Fibroblast of villous mesenchyme (primary cell): ENCODE measurements at regions not wholly inside any gene's neighbourhood (a gene's known extent, or its start where the extent isn't known, plus 50 kb on each side); places are given as distances from the start of the nearest gene placed in this dataset.

ENCODE experiments used
- DNase-seq: peaks from one replicate; pipeline ENCODE4 v3.0.0-alpha.2; 2010; ENCODE audit warnings: low read depth
- H3K4me3 ChIP-seq: 2 replicates; pipeline ENCODE4 v1.5.1; 2011; ENCODE audit warnings: low read depth, mild to moderate bottlenecking, low read length
- TF ChIP-seq, protein P1 (sequence below): IDR thresholded peaks from 2 replicates; pipeline ENCODE4 v1.5.1; 2012; ENCODE audit warnings: low read depth, mild to moderate bottlenecking, low read length; ENCODE audit not compliant: insufficient read depth

DNA sequence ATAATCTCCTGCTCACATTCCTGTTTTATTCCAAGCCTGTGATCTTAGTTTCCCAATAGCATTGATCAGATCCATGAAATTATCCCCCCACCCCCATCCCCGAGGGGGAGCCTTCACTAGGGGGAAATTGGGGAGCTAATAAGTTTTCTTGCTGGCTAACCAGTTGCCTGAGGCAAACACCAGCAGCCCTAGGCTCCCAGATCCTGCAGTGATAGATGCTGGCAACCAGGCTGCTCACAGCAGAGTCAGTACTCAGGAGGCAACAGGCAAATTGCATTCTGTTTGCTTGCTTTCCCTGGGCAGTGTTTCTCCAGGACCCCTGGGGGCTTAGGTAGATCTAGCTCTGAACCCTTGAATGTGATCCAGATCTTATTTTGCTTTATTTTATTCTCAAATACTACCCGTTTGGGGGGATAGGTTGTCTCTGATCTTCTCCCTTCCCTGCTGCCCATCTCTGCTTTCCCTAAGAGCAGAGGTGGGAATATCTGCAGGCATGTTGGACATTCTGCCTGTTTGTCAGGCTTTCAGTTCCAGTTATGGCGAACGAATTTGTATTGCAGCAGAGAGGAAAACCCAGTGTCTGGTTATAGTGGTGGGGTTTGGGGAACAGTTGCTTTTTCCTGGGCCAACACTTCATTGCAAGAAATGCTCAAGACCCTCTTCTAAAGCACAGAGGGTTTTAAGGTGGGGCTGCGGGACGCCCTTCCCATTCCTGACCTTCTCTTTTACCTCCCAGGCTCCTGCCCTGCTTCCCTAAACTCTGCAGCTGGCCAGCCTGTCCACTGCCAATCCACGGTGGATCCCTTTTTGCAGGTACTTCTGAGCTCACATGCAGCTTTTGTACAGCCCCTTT lies 289.8 kb upstream of the PLXNA2 start:
- H3K4me3 ChIP-seq, result no peak overlapping the region
- DNase-seq, result no peak
- TF ChIP-seq, protein P1, sequence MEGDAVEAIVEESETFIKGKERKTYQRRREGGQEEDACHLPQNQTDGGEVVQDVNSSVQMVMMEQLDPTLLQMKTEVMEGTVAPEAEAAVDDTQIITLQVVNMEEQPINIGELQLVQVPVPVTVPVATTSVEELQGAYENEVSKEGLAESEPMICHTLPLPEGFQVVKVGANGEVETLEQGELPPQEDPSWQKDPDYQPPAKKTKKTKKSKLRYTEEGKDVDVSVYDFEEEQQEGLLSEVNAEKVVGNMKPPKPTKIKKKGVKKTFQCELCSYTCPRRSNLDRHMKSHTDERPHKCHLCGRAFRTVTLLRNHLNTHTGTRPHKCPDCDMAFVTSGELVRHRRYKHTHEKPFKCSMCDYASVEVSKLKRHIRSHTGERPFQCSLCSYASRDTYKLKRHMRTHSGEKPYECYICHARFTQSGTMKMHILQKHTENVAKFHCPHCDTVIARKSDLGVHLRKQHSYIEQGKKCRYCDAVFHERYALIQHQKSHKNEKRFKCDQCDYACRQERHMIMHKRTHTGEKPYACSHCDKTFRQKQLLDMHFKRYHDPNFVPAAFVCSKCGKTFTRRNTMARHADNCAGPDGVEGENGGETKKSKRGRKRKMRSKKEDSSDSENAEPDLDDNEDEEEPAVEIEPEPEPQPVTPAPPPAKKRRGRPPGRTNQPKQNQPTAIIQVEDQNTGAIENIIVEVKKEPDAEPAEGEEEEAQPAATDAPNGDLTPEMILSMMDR, result no peak

DNA sequence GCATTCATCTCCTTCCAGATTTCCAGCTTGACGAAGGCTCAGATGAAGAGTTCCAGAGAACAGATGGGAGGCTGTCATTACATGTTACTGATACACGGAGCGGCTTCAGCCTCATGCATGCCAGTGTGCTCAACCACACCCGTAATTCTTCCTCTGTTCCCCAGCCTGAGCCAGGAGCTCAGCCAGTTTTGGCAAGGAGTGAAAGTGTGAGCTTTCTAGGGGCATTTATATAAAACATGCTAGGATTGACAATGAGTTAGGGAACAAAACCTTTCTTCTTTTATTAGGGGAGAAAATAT lies 290.4 kb upstream of the PLXNA2 start:
- TF ChIP-seq, protein P1, result no peak
- DNase-seq, result no peak

DNA sequence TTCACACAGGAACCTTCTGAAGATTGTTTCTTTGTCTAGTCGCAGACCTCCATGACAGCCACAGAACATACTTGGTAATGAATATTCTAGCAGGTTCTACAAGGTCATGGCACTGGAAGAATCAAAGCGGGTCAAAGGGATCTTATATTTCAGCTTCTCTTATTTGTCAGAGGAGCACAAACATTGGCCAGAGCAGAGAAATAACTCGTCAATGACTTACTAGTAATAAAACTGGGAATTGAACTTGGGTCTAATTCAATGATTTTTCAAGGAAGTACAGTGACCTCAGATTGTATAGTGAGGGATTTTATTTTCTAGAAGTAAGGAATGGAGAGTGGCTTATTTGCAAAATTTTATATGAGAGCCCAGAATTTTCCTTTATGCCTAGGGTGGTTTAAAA lies 290.8 kb upstream of the PLXNA2 start:
- no peak for DNase-seq
- H3K4me3 ChIP-seq, result no peak overlapping the region
- TF ChIP-seq, protein P1, result no peak

More for the DNA sequence above, 290.4 kb upstream of the PLXNA2 start:
- H3K4me3 ChIP-seq, result no peak overlapping the region

DNA sequence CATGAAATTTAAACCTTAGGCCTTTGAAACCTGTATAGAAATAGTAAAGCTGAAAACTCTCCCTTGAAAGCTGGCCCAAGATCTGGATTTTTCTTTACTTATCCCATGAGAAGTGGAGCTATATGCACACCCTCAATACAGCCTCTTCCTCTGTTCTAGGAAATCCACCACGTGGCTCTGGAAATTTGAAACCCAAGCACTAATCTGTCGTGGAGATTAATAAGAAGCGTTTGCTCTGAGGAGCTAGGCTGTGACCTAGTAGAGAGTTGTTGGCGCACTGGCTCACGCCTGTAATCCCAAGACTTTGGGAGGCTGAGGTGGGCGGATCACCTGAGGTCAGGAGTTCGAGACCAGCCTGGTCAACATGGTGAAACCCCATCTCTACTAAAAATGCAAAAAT lies 291.3 kb upstream of the PLXNA2 start:
- TF ChIP-seq, protein P1, result no peak
- no peak for DNase-seq
- H3K4me3 ChIP-seq, result no peak overlapping the region

DNA sequence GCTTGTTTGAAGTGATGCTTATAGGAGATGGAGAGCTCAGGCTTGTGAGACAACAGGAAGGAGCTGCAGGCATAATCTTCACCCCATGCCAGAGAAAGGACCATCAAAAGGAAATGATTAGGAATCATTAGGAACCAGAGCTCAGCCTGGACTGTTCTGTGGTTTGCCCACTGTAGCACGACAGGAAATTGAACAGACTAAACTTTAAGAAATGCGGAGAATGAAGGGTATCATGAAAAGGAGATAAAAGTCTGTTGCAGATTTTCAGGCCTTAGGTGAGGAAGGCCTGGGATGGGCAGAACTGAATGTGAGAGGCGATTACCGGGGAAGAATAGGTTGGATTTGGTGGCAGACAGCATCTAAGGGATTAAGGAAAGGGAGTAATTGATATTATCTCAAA lies 292.0 kb upstream of the PLXNA2 start:
- DNase-seq, result no peak
- no peak overlapping the region for H3K4me3 ChIP-seq
- TF ChIP-seq, protein P1, result no peak

DNA sequence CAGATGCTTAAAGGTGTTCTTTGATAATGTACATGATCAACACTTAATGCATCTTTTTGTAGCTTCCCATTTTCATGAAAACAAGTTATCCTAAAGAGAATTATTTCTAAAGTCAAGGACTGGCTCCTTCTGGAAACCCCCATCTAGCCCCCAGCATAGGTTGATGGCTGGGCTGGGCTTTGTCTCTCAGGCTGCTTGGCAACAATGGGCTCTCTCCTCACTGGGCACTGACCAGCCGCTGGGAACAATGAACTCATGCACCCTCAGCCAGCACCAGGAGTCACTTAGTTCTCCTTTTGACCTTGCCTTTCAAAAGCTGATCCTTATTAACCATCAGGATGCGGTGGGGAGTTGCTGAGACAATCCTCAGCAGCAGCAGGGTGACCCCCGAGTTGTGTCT lies 293.0 kb upstream of the PLXNA2 start:
- TF ChIP-seq, protein P1, result no peak
- H3K4me3 ChIP-seq, result no peak overlapping the region
- DNase-seq, result no peak

DNA sequence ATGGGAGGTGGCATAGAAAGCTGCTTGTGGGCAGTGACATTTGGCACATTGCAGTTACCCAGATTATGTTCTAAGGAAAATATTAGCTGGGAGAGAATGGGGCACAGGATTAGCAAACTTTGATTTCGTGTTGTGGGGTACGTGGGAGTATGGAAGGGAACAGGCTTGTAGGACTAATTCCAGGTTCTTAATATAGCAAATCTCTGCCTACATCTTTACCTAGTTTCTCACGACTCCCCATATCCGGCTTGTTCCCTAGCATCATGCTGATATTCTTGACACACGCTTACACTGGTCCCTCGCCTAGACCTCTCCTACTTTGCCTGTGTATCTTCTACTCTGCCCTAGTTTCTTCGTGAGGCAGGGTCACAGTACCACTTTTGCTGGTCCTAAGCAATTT lies 293.9 kb upstream of the PLXNA2 start:
- TF ChIP-seq, protein P1, result no peak
- no peak for DNase-seq

More for the DNA sequence above, 293.9 kb upstream of the PLXNA2 start:
- H3K4me3 ChIP-seq, result no peak overlapping the region
